Ascending aorta (tissue), 2 donors: ENCODE measurements at regions not wholly inside any gene's neighbourhood (a gene's known extent, or its start where the extent isn't known, plus 50 kb on each side); places are given as distances from the start of the nearest gene placed in this dataset.

Experiments used
- DNase-seq, 2 donors: peaks; one replicate each; pipeline ENCODE4 v3.0.0-alpha.2; 2019; ENCODE audit warnings: low spot score in 2 of 2
- H3K27ac ChIP-seq, 2 donors: fragments of 200-600 bp; sonication (generic); one replicate each; pipeline ENCODE4 v1.5.1; 2016 to 2017; ENCODE audit warnings: mild to moderate bottlenecking in 1 of 2
- H3K27me3 ChIP-seq: fragments of 200-600 bp; sonication (generic); one replicate; pipeline ENCODE4 v1.5.1; 2017
- H3K36me3 ChIP-seq, 2 donors: fragments of 200-600 bp; sonication (generic); one replicate each; pipeline ENCODE4 v1.5.1; 2016
- H3K4me1 ChIP-seq, 2 donors: fragments of 200-600 bp; sonication (generic); one replicate each; pipeline ENCODE4 v1.5.1; 2016 to 2017; ENCODE audit warnings: mild to moderate bottlenecking in 1 of 2
- H3K4me3 ChIP-seq, 2 donors: fragments of 200-600 bp; sonication (generic); one replicate each; pipeline ENCODE4 v1.5.1; 2016 to 2017; ENCODE audit warnings: mild to moderate bottlenecking in 1 of 2
- H3K9me3 ChIP-seq, 2 donors: fragments of 200-600 bp; sonication (generic); one replicate each; pipeline ENCODE4 v1.5.1; 2016
- intact Hi-C: fragments of 100-400 bp; cut with DNase I; formaldehyde crosslinking; loops from one replicate; pipeline ENCODE4 v1.15.1; 2023
- TF ChIP-seq, protein P1 (sequence below), 3 experiments: fragments of 200-600 bp in 2 of 3; fragments of 450-650 bp in 1 of 3; sonication (generic) in 2 of 3; IDR thresholded peaks; one replicate each; pipeline ENCODE4 v1.5.1; 2016 to 2019; ENCODE audit warnings: antibody characterized with exemption in 3 of 3, mild to moderate bottlenecking in 1 of 3, moderate library complexity in 1 of 3

DNA sequence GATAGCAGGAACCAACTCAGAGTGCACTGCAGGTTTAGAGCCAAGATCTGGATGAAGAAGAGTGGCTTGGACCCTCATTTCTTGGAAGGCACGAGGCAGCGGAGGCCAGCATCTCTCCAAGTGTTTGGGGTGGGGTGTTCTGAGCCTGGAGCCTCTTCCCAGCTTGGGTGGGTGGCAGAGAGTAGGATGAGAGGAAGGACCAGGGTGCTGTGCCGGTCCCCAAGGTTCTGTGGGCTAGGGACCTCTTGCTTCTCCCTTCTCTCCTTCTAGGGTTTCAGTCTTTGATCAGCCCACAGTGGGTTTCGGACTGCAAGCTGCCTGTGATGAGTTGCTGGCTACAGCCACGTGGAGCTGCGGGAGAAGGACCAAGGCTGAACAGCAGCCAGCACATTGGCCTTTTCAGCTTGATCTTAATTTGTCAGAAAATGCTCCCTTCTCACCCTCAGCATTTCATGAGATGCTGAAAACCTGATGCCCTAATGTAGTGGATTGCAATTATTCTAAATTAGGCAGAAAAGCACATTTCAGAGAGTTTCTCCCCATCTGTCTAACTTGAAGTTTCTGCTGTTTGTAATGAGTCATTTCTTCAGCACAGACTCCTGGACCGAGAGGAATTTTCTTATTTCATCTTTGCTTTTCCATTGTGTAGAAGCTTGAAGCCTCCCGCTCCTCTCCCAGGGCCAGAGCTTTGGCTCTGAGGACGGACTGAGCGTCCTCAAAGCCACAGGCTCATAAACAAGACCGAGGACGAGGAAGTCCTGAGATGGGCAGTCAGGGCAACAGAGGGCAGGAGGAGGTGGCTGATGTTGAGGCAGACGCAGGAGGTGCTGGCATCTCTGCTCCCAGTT, 99.1 kb upstream of the HDAC4 start:
- Histone ChIP-seq H3K36me3 (no peaks in the 10 kb centered on the region), H3K9me3 (no peaks in the 10 kb centered on the region), H3K4me3 (no peak overlapping the region), H3K27ac (no peak overlapping the region), H3K4me1 (peaks cover 0 to 16% of the 10 kb centered on the region in 2 donors), H3K27me3 (no peaks in the 10 kb centered on the region)
- TF ChIP-seq, protein P1, sequence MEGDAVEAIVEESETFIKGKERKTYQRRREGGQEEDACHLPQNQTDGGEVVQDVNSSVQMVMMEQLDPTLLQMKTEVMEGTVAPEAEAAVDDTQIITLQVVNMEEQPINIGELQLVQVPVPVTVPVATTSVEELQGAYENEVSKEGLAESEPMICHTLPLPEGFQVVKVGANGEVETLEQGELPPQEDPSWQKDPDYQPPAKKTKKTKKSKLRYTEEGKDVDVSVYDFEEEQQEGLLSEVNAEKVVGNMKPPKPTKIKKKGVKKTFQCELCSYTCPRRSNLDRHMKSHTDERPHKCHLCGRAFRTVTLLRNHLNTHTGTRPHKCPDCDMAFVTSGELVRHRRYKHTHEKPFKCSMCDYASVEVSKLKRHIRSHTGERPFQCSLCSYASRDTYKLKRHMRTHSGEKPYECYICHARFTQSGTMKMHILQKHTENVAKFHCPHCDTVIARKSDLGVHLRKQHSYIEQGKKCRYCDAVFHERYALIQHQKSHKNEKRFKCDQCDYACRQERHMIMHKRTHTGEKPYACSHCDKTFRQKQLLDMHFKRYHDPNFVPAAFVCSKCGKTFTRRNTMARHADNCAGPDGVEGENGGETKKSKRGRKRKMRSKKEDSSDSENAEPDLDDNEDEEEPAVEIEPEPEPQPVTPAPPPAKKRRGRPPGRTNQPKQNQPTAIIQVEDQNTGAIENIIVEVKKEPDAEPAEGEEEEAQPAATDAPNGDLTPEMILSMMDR (IDR thresholded peaks at IDR 0.05) = no peak
- intact Hi-C loops = no loop called here
- DNase-seq = no peak

DNA sequence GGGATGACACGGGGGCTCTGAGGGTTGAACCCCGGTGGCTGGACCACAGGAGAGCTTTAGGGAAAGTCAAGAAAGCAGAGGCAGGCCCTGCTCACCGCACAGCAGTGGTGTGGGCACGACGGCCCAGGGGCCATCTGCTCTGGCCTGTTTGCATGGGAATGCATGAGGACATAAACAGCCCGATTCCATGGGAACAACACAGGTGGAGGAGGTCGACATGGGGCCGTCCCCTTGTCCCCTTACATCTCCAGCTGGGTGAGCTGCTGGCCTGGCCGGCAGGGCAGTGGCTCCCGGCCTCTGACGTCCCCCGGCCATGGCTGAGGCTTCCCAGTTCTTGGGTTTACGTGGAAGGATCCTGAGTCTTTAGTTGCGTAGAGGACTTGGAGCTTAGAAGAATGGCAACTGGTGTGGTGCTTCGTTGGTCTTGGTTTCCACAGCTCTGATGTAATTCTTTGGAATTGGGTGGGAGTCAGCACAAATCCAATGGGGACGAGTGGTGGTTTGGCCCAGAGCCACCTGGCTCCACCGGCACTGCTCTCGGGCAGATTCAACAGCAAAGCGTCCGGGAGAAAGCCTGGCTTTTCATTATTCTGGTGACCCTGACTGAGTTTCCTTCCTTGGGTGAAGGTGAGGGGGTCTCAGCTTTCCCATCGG, 98.3 kb upstream of the HDAC4 start:
- Histone ChIP-seq H3K27me3 (no peaks in the 10 kb centered on the region), H3K4me1 (peaks cover 0 to 16% of the 10 kb centered on the region in 2 donors), H3K4me3 (no peak overlapping the region), H3K9me3 (no peaks in the 10 kb centered on the region), H3K27ac (no peak overlapping the region), H3K36me3 (no peaks in the 10 kb centered on the region)
- intact Hi-C loops = no loop called here
- TF ChIP-seq, protein P1 (IDR thresholded peaks at IDR 0.05) = no peak
- DNase-seq = peak in 1 of 2 donors; percentile 75

DNA sequence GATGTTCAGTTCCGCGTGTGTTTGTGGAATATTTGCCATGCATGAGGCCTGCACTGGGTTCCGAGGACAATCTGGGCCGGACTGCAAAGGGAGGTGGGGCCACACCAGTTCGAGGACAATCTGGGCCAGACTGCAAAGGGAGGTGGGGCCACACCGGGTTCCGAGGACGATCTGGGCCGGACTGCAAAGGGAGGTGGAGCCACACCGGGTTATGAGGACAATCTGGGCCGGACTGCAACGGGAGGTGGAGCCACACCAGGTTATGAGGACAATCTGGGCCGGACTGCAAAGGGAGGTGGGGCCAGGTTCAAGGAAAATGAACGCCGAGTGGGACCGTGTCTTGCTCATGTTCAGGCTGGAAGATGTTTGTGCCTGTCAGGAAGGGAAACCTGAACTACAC, 97.8 kb upstream of the HDAC4 start:
- peaks cover 0 to 16% of the 10 kb centered on the region in 2 donors for H3K4me1 ChIP-seq
- H3K4me3 ChIP-seq = no peak overlapping the region
- H3K27ac ChIP-seq = no peak overlapping the region
- H3K36me3 ChIP-seq = no peaks in the 10 kb centered on the region
- intact Hi-C loops = no loop called here
- no peaks in the 10 kb centered on the region for H3K27me3 ChIP-seq
- TF ChIP-seq, protein P1 (IDR thresholded peaks at IDR 0.05) = no peak
- DNase-seq = no peak
- no peaks in the 10 kb centered on the region for H3K9me3 ChIP-seq

DNA sequence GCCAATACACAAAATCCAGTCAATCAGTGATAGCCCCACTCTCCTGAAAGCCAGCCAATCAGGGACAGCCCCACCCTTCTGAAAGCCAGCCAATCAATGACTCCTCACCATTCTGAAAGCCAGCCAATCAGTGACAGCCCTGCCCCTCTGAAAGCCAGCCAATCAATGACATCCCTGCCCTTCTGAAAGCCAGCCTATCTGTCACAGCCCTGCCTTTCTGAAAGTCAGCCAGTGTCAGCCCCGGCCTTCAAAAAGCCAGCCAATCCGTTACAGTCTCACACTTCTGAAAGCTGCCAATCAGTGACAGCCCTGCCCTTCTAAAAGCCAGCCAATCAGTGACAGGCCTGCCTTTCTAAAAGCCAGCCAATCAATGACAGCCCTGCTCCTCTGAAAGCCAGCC, 95.9 kb upstream of the HDAC4 start:
- no peaks in the 10 kb centered on the region for H3K27me3 ChIP-seq
- intact Hi-C loops = no loop called here
- no peaks in the 10 kb centered on the region for H3K9me3 ChIP-seq
- H3K4me3 ChIP-seq = no peak overlapping the region
- DNase-seq = no peak
- TF ChIP-seq, protein P1 (IDR thresholded peaks at IDR 0.05) = no peak
- H3K36me3 ChIP-seq = no peaks in the 10 kb centered on the region
- no peak overlapping the region for H3K27ac ChIP-seq
- H3K4me1 ChIP-seq = peaks cover 0 to 16% of the 10 kb centered on the region in 2 donors

DNA sequence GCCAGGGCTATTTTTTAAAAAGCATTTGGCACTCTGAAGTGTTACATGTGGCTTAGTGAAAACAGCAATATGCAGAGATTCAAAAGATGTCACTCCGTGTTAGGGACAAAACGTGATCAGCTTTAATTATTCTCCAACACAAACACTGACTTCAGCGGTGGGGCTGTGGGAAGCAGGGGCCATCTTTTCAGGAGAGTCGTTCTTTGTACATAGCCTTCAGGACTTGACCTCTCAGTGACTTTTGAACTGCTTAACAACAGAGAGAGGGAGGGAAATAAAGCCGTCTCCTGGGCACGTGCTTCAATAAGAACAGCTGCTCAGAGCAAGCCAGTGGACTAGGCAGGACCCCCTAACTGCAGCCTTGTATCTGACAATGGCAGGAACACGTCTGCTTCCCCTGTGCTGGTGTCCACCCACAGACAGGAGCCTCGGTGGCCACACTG, 95.0 kb upstream of the HDAC4 start:
- no peaks in the 10 kb centered on the region for H3K27me3 ChIP-seq
- H3K36me3 ChIP-seq = no peaks in the 10 kb centered on the region
- peaks cover 0 to 16% of the 10 kb centered on the region in 2 donors for H3K4me1 ChIP-seq
- DNase-seq = no peak
- intact Hi-C loops = no loop called here
- H3K4me3 ChIP-seq = no peak overlapping the region
- no peaks in the 10 kb centered on the region for H3K9me3 ChIP-seq
- TF ChIP-seq, protein P1 (IDR thresholded peaks at IDR 0.05) = no peak
- H3K27ac ChIP-seq = no peak overlapping the region
